Ecto neural progenitor cell (in vitro differentiated cells): ENCODE measurements at regions not wholly inside any gene's neighbourhood (a gene's known extent, or its start where the extent isn't known, plus 50 kb on each side); places are given as distances from the start of the nearest gene placed in this dataset.
"Not testable (repeated sequence)": the region's sequence is repeated elsewhere in the genome, so short reads cannot be mapped to it uniquely, and the experiment has no call there.

Experiments used
- DNase-seq: peaks from one replicate; pipeline ENCODE4 v3.0.0-alpha.2; 2018; ENCODE audit warnings: low spot score

DNA sequence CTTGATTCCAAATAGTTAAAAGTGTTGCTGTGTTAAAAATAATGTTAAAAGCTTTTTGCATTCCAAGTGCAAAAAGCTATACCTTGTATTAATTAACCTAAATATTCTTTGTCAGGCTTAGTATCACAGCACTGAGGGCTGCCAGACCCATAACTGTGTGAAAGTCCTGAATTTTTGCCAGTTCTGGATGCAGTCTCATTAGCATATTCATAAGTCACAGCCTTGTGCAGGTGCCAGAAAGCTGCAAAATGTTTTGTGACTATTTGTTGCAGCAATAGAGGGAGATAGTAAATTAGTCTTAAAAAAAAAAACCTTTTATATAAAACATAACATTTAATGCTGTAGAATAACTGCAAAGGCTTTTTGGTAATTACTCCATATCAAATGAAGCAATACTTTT lies 56.6 kb downstream of the SLITRK1 start:
- no peak for DNase-seq

DNA sequence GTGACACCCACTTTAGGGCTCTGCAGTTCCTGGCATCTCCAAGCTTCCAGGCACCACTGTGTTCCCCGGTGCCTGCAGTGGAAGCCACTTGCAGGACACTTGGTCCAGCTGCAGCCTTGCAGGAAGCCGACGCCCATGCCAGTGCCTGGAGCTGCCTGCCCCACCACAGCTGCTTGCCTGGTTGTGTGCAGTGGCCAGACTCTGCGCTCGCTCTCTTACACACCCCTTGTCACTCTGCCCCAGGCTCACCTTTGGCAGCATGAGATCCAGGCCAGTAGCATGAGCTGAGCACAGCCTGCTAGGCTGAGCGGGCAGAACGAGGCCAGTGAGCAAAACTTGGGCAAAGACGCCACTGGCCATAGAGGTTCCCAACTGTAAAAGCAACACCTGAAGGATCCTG lies 57.7 kb downstream of the SLITRK1 start:
- no peak for DNase-seq

DNA sequence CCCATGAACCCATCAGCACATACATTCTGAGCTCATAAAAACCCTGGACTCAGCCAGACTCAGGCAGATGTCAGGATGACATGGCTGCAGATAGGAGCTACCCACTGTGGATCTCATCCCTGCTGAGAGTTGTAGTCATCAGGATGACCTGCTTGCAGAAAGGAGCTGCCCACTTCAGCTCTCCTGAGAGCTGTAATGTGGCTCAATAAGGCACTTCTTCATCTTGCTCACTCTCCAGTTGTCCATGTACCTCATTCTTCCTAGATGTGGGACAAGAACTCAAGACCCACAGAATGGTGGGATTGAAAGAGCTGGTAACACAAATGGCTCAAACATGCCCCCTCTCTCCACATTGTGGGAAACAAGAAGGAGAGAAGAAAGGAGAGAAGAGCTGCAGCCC lies 58.2 kb downstream of the SLITRK1 start:
- DNase-seq, result no peak

DNA sequence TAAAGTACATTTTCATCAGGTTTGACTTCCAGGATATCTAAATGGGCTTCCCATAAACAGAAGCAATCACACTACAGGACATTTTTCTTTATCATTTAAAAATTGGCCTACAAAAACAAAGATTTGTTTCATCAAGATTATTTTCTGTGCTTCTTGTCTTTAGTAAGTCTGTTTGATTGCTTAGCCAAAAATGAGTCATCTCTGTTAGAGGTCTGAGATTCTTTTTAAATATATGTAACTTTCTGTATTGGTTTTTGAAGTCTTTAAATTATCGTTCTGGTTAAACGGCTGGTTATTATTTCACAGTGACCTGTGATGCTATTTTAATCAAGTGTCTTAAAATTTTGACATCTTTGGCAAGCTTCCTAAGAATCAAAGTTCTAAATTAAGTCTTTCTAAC lies 62.7 kb downstream of the SLITRK1 start:
- no peak for DNase-seq

DNA sequence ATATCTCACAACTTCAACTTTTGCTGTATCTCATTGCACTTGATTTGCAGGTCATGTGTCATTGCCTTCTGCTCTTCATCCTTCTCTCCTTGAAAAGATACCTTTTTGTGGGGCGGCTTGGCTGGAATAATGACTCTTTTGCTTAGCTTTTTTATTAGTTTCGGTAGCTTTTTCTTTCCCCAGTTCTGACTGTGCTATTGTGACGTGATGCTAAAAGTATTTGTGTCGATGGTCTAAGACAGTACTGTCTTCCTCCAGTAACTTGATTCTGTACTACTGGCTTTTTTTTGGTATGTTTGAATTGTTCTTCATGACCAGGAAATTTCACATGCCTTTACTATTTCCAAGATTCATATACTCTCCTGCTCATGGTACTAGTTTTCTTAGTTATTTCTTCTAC lies 63.1 kb downstream of the SLITRK1 start:
- DNase-seq, result no peak

DNA sequence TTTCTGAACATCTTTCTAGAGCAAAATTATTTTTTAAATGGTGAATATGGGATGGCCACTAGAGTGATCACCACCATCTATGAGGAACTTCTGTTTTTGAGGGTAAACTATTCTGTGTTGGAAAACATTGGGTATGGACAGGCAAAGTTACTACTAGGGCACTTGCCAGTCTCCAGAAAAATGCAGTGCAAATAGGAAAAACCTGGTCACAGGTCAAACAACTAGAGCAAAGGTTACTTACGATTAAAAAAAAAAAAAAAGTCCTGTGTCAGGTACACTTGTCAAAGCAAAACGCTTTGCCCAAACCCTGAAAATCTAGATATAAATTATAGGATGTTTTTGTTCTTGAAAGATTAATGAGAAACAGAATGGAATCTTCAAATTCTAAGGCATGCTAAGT lies 66.2 kb downstream of the SLITRK1 start:
- no peak for DNase-seq

DNA sequence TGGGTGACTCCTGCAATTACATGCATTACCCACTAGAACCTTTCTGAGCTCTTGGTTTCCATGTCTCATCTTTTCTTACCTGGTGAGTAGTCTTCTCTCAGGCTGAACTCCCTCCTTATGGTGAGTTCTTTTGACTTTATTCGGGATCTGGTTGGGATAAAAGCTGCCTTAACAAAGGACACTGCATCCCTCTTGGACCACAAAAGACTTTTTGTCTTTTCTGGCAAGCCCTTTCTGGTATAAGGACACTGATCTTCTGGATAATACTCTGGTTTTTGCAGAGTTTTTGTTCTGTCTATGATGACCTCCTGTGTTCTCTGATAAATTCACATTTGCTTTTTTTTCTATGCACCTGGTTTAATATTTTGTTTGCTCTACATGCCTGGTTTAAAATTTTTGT lies 66.7 kb downstream of the SLITRK1 start:
- DNase-seq, result no peak

DNA sequence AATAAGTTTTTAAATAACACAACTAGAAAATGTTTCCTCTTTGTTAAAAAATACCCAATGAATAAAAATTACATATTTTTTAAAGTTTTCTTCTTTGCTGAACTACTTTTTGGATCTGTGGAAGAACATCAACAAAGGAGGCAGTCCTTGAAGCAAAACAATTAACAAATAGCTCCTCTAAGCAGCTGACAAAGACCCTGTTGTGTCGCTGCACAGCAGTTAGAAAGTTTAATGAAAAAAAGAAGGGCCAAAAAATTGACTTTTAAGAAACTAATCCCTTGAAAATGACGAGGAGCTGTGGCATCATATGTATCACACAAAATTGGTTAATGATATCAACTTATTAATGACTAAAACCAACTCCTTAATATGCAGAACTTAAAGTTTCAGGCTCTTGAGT lies 72.1 kb downstream of the SLITRK1 start:
- no peak for DNase-seq

DNA sequence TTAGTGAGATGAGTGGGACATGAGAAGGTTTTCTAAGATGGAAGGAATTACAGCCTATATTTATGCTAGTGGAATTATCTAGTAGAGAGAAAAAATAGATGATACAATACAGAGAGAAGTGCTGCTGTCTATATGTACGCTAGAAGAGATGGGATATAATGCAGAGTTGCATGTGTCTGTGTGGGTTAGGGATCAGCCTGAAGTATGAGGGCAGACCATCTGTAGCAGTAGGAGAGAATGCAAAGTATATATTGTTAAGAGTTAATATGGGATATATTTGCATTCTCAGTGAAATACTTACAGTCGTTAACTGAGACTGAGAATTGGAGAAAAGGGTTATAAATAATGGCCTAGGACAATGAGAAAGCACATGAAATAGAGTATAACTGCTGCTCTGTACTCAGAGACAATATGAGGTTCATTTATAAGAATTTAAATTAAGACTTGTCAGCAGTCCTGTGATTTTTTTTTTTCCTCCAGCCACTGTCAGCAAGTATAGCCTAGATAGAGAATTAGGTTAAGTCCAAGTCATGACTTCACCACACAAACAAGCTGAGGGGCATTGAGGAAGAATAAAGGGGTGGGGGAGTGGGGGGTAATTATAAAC lies 77.8 kb downstream of the SLITRK1 start:
- DNase-seq, result no peak

DNA sequence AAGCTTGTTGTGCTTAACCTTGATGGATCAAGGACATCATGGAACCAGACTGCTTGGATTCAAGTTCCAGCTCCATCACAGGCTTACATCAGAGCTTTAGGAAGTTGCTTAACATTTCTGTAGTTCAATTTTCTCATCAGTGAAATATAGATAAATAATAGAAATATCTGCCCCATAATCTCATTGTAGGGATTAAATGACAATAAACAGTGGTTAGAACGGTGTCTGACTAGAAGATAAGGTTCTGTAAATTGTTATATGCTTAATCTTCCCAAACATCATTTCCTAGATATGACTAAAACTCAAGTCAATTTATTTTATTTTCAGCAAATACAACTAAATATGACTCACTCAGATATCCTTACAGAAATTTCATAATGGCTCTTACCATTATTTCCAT lies 83.5 kb downstream of the SLITRK1 start:
- no peak for DNase-seq

DNA sequence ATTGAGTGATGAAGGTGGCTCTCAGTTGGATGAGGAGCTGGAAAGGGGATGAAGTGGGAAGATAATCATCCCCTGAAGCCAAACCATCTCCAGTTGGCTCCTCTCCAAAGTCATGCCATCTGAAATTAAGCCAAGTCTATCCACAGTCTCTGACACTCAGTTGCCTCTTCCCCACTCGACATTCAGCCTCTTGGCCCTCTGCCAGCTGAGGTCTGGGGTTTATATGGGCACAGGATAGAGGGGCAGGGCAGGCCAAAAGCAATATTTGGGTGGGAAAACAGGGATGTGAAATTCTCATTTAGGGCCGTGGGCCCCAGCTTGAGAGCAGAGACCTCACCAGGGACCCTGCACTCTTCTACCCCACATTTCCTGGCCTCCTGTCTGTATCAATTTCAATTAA lies 85.9 kb downstream of the SLITRK1 start:
- DNase-seq, result no peak

DNA sequence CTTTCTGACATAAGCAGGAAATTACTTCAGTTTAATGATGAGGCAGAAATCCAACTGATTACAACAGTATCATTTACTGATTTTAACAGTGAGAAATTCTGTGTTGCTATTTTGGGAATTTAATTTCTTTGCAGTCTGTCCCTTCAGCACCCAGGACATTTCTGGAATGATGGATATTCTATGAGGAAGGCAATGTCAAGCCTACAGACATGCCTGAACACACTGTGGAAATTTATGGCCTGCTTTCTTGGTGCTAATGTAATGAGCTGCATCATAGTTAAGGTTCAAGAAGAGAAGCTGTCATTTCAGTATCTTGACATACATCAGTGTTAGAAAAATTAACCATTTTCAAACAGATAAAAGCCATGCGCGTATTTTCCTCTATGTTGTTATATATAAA lies 87.7 kb downstream of the SLITRK1 start:
- DNase-seq, result no peak

DNA sequence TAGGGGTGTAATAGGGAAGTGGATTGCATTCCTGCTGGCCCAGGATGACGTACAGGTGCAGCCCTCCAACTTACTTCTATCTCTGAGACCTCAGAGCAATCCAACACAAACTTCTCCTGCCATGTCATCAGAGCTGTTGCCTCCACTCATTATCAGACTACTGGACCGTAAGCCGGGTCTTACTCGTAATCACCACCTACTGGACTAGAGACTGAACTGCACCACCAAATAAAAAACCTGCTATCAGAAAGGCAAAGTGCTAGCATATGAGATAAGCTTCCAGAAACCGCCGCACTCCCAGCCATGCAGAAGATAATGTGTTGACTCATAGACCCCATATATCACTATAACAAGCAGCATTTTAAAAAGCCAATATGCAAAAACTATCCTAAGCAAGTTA lies 102.0 kb downstream of the SLITRK1 start:
- no peak for DNase-seq

DNA sequence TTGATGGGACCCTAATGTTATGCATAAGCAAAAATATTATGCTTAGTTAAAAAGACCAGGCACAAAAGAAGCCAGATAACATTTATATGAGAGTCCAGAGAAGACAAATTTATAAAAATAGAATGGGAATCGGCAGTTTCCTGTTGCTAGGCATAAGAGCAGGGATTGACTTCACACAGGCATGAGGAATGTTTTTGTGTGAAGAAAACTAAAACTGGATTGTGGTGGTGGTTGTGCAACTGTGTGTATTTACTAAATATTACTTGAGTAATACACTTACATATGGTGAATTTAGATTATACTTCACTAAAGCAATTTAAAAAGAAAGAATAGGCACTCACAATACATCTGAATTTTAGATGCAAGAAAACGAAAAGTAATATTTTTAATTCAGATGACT lies 108.3 kb downstream of the SLITRK1 start:
- DNase-seq, result no peak

DNA sequence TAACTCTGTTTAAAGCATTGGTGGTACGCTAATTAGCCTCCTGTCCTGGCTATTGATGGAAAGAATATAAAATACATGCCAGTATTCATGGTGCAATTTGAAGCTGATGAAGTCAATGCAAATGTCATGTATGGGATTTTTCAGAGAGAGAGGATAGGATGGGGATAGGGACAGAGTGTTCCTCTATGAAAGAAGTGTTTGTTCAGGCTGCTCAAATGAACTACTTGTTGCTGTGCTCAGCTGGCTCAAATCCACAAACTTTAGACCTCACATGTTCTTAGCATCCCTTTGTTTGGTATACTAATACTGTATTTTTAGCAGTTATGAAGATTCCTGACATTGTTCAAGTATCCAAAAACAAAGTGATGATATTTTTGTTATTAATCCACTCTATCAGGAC lies 116.5 kb downstream of the SLITRK1 start:
- no peak for DNase-seq

DNA sequence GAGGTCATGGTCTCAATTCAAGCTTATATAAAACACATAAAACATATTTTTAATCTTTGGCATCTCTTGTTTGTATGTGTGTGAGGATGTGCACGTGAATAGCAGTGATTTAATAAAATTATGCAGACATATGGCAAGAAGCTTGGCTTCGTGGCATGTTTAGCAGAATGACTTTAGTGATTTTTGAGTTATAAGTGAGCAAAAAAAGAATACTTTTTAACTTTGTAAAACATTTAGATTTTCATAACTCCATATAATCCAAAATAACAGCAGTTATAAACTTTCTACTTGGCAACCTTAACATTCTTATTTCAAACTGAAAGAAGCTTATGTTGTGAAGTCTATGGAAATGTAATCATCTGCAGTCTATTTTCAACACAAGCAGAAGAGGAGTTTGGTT lies 120.6 kb downstream of the SLITRK1 start:
- no peak for DNase-seq

DNA sequence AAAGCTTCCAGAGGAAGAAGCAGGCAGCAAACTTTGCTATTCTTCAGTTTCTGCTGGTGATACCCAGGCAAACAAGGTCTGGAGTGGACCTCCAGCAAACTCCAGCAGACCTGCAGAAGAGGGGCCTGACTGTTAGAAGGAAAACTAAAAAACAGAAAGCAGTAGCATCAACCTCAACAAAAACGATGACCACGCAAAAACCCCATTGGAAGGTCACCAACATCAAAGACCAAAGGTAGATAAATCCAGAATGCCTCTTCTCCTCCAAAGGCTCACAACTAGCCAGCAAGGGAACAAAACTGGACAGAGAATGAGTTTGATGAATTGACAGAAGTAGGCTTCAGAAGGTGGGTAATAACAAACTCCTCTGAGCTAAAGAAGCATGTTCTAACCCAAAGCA lies 127.1 kb downstream of the SLITRK1 start:
- DNase-seq, result not testable (repeated sequence)

DNA sequence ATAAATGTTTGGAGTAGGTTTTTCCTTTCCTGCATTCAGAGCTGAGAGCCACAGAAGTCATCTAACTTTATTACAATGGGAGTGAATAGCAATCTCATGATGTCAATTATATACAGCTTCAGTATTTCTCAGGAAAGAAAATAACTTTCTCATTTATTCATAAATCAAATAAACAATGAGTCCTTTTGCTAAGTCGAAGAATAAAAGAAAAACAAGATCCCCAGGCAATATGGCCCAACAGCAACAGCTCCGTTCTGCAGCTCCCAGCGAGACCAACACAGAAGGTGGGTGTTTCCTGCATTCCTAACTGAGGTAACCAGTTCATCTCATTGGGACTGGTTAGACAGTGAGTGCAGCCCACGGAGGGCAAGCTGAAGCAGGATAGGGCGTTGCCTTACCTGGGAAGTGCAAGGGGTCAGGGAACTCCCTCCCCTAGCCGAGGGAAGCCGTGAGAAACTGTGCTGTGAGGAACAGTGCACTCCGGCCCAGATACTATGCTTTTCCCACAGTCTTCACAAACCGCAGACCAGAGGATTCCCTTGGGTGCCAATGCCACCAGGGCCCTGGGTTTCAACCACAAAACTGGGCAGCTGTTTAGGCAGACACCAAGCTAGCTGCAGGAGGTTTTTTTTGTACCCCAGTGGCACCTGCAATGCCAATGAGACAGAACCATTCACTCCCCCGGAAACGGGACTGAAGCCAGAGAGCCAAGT lies 128.2 kb downstream of the SLITRK1 start:
- DNase-seq, result no peak

DNA sequence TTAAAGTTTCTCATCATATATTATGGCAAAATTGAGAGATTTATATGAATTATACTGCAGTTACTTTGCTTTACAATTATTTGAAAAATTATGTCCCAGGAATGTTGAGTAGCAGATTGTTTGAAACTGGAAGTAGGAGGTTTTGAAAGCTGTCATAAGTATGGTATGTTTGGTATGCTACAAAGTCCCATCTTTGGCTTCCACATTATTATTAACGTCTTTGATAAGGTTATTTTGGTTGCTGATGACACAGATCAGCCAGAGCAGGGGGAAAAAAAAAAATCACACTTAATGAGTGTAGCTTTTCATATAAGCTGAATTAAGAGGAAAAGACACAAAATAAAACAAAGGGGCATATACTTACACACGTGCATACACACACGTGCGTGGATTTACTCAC lies 130.1 kb downstream of the SLITRK1 start:
- no peak for DNase-seq

DNA sequence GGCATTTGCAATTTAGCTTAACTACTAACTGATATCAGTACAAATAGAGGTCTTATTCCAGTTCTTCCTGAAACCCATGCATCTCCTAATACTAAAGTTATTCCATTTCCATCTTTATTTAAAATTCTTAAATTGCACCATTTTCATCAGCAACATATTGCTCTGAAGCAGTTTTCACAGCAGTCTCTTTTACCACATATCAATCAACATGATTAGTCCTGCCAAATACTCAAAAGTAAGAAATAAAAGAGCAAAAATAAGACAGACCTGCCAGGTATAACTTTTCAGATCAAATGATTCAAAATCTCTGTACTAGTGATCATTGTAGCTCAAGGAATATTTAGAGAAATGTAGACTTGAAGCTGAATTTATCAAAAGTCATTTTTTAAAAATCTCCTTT lies 141.7 kb downstream of the SLITRK1 start:
- DNase-seq, result no peak

DNA sequence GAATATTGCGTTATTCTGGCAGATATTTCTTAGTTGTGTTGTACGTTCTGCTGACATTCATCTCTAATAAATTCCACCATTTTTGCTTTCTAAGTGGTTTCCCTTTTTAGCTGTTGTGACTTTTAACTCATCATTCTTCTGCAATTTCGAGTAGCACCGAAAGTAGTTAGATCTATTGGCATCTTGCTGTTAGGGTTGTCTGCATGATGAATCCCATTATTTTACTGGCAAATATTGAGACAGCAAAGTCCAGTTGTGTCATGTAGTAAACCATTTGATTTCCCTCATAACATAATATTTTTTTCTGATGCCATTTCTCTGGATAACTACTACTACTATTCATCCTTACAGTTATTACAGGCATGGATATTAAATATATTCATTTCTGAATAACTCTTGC lies 143.9 kb downstream of the SLITRK1 start:
- no peak for DNase-seq

DNA sequence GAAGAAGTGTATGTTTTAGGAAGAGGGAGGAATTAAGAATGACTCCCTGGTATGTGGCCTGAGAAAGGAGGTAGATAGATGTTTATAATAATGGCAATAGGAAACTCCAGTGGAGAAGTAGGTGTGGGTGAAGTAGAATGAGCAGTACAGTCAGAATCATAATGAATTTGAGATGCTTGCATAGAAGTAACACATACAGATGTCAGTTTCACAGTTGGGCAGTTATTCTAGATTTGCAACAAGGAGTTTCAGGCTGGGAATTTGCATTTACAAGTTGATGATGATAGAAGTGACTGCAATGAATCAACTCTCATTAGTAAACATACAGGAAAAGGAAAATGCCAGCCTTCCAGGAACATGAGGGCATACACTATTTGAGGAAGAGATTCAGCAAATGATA lies 149.0 kb downstream of the SLITRK1 start:
- DNase-seq, result no peak

DNA sequence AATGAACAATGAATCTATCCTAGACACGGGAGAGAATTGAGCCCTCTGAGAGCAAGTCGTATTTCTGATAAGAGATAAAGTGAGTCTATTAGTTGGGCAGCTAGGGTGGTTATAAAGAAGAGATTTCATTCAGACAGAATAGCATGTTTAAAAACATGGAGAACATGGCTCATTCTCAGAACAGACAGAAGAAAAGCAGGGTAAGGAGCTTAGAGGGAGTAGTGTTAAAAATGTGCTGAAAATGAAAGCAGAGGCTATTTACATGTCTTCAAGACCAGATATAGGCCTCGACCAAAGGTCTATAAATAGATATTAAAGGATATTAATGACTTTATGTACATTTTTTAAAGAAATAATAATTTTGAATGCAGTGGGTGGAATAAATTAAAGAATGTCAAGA lies 149.5 kb downstream of the SLITRK1 start:
- no peak for DNase-seq

DNA sequence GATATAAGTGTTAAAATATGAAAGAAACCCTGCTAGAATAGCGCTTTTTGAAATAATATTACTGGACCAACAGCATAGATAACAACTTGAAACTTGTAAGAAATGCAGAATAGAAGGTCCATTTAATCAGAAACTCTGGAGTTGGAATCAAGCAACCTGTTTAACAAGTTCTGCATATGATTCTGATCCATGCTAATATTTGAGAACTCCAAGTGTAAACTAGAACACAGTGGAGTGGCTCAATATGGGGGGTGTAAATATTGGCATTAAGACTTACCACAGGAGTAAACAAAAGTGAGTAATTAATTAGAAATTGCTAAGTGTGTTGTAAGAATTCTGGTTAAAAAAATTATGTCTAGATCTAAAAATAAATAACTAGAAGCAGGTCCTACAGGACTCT lies 151.2 kb downstream of the SLITRK1 start:
- no peak for DNase-seq
